Body of pancreas (tissue), 4 donors: ENCODE measurements at regions not wholly inside any gene's neighbourhood (a gene's known extent, or its start where the extent isn't known, plus 50 kb on each side); places are given as distances from the start of the nearest gene placed in this dataset.

Source experiments
- CTCF ChIP-seq, 7 experiments: fragments of 450-650 bp in 4 of 7; fragments of 200-600 bp in 3 of 7; sonication (generic) in 3 of 7; IDR thresholded peaks; one replicate each; pipeline ENCODE4 v1.5.1; 2016 to 2019; ENCODE audit warnings: antibody characterized with exemption in 7 of 7
- POLR2A ChIP-seq, 3 donors: fragments of 450-650 bp; IDR thresholded peaks; one replicate each; pipeline ENCODE4 v1.6.1; 2016; ENCODE audit warnings: antibody characterized with exemption in 3 of 3, mild to moderate bottlenecking in 2 of 3

- TF ChIP-seq CTCF (IDR thresholded peaks at IDR 0.05) (no peak), POLR2A (IDR thresholded peaks at IDR 0.05) (no peak)
These were observed 248.6 kb downstream of the NR4A2 start for GRCh38 chr2:156083763-156084493.
